ENCODE measurements at regions not wholly inside any gene's neighbourhood (a gene's known extent, or its start where the extent isn't known, plus 50 kb on each side); places are given as distances from the start of the nearest gene placed in this dataset.

DNA sequence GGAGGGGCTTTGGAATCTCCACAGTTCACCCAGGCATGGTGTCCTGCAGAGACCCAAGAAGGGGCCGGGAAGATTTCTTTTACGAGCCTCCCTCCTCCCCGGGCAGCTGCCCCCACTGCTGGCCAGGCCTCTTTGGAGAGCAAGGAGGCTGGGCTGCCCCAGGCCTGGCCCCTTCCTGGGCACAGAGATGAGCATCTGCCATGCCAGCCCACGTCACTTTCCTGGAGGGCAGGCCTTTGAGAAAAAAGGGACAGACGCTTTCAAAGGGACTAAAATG lies 60.5 kb upstream of the FGF3 start:
- Histone ChIP-seq H2BK5ac (ENCODE audit: insufficient read length, low read length) (no peak overlapping the region), H4K91ac (ENCODE audit: insufficient read length, low read depth, low read length) (no peak overlapping the region), H3K79me2 (ENCODE audit: insufficient read depth, low read length) (no peaks in the 10 kb centered on the region), H3K23ac (ENCODE audit: insufficient read length, low read depth, low read length) (no peak overlapping the region), H4K20me1 (ENCODE audit: control insufficient read depth, insufficient read depth, insufficient read length) (no peaks in the 10 kb centered on the region), H3K4me1 (ENCODE audit: insufficient read depth, low read length) (no peaks in the 10 kb centered on the region), H3K27ac (ENCODE audit: insufficient read length, low read depth, low read length) (no peak overlapping the region), H3K4ac (ENCODE audit: low read depth, low read length) (no peak overlapping the region), H4K8ac (replicated peaks; ENCODE audit: insufficient read length, low read depth, low read length) (no peak overlapping the region), H2AFZ (ENCODE audit: low read length) (no peak overlapping the region), H2BK12ac (ENCODE audit: insufficient read length, low read depth, low read length) (no peak overlapping the region), H3T11ph (ENCODE audit: low read length) (no peak overlapping the region), H3K9me3 (ENCODE audit: control insufficient read depth, low read depth, low read length) (no peaks in the 10 kb centered on the region), H2AK5ac (ENCODE audit: insufficient read length, low read length) (no peak overlapping the region), H3K18ac (ENCODE audit: insufficient read length, low read depth, low read length) (no peak overlapping the region), H3K9ac (ENCODE audit: extremely low read depth, insufficient read length, low read length) (no peak overlapping the region), H2BK15ac (ENCODE audit: low read depth, low read length) (no peak overlapping the region), H3K4me2 (ENCODE audit: insufficient read depth, insufficient read length, low read length) (no peak overlapping the region), H3K79me1 (ENCODE audit: insufficient read depth, low read depth, low read length, poor library complexity, severe bottlenecking) (no peaks in the 10 kb centered on the region), H2BK20ac (ENCODE audit: low read depth, low read length, poor library complexity, severe bottlenecking) (no peak overlapping the region), H3K14ac (ENCODE audit: insufficient read depth, low read length) (no peak overlapping the region), H3K56ac (ENCODE audit: insufficient read length, low read depth, low read length) (no peak overlapping the region), H2BK120ac (ENCODE audit: low read depth, low read length, poor library complexity, severe bottlenecking) (no peak overlapping the region), H3K23me2 (ENCODE audit: insufficient read length, low read depth, low read length, poor library complexity, severe bottlenecking) (no peaks in the 10 kb centered on the region), H3K27me3 (ENCODE audit: insufficient read depth, low read length) (no peaks in the 10 kb centered on the region), H4K5ac (ENCODE audit: insufficient read length, low read depth, low read length) (no peak overlapping the region)
- H3K4me3 Mint-ChIP-seq: no peak overlapping the region
- TF ChIP-seq CTCF (conservative IDR thresholded peaks at IDR 0.05): no peak
- WGBS (ENCODE audit: extremely low coverage, insufficient read length, low lambda C conversion rate): no CpG with 5 or more reads among the region's 5 CpGs
- H3K36me3 Mint-ChIP-seq (ENCODE audit: insufficient read depth in 1 of 3, low read depth in 3 of 3): no peaks in the 10 kb centered on the region; a peak in 2 of 7 replicates
- peaks cover 4% of the 10 kb centered on the region in 2 experiments; a peak in 3 of 4 replicates for H3K4me1 Mint-ChIP-seq
- peaks cover 17% of the 10 kb centered on the region for H3K27me3 Mint-ChIP-seq (ENCODE audit: low read depth)
- no peak overlapping the region; a peak in 1 of 7 replicates for H3K27ac Mint-ChIP-seq
- DNase-seq: no peak
- H3K9me3 Mint-ChIP-seq: no peaks in the 10 kb centered on the region
